ENCODE measurements at regions not wholly inside any gene's neighbourhood (a gene's known extent, or its start where the extent isn't known, plus 50 kb on each side); places are given as distances from the start of the nearest gene placed in this dataset.

DNA sequence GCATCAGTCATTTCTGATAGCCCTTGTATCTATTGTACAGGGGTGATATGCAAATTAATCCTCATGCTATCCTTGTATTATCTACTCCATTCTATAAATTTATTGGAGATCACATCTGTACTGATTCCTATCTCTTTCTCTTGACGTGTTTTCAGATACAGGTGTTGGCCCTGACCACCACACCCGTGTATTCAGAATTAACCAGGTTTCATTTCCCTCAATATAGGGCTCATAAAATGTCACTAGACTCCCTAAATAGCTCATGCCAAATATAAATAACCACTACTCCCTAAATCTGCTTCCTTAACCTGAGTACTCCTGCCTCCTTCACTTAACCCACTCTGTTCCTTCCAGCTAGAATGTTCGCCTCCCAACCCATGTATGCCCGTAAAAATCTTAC is 522.8 kb upstream of the KLF4 start:
- Histone ChIP-seq H2AFZ (no peak overlapping the region), H3K4me2 (no peak overlapping the region), H3K4me1 (ENCODE audit: insufficient read depth) (no peaks in the 10 kb centered on the region), H4K20me1 (replicated peaks; ENCODE audit: insufficient read depth) (no peaks in the 10 kb centered on the region), H3K4me3 (no peak overlapping the region), H3K79me2 (replicated peaks; ENCODE audit: insufficient read depth) (no peaks in the 10 kb centered on the region), H3K9me2 (ENCODE audit: insufficient read depth) (no peaks in the 10 kb centered on the region), H3K36me3 (ENCODE audit: insufficient read depth) (no peaks in the 10 kb centered on the region), H3K27me3 (ENCODE audit: insufficient read depth) (no peaks in the 10 kb centered on the region), H3K27ac (ENCODE audit: low read depth) (no peak overlapping the region), H3F3A (replicated peaks; ENCODE audit: low read depth) (no peaks in the 10 kb centered on the region)
- DNase-seq (ENCODE audit: low spot score) (no peak), ATAC-seq (no peak)
- Mint-ChIP-seq H3K36me3 (ENCODE audit: low read depth) (no peaks in the 10 kb centered on the region), H3K9me3 (no peaks in the 10 kb centered on the region), H3K27me3 (ENCODE audit: insufficient read depth, low read depth, poor library complexity) (no peaks in the 10 kb centered on the region), H3K27ac (no peak overlapping the region), H3K4me3 (no peak overlapping the region), H3K4me1 (peaks cover 7% of the 10 kb centered on the region; the same call in 2 of the 3 replicates)
- TF ChIP-seq JUNB (IDR thresholded peaks at IDR 0.05; ENCODE audit: unreplicated experiment) (no peak), CREB1 (CRISPR knock-in tag; IDR thresholded peaks at IDR 0.05; ENCODE audit: low read depth) (no peak), ZNF331 (CRISPR knock-in tag; IDR thresholded peaks at IDR 0.05; ENCODE audit: low read depth) (no peak), EZH2 (IDR thresholded peaks at IDR 0.05; ENCODE audit: low read depth, unreplicated experiment) (no peak), ZNF114 (CRISPR knock-in tag; IDR thresholded peaks at IDR 0.05) (no peak), EZH2phosphoT487 (IDR thresholded peaks at IDR 0.05; ENCODE audit: unreplicated experiment) (no peak), NANOG (IDR thresholded peaks at IDR 0.05; ENCODE audit: borderline replicate concordance) (no peak), STAT1 (IDR thresholded peaks at IDR 0.05; ENCODE audit: unreplicated experiment) (no peak)
- TF ChIP-seq, protein P1, sequence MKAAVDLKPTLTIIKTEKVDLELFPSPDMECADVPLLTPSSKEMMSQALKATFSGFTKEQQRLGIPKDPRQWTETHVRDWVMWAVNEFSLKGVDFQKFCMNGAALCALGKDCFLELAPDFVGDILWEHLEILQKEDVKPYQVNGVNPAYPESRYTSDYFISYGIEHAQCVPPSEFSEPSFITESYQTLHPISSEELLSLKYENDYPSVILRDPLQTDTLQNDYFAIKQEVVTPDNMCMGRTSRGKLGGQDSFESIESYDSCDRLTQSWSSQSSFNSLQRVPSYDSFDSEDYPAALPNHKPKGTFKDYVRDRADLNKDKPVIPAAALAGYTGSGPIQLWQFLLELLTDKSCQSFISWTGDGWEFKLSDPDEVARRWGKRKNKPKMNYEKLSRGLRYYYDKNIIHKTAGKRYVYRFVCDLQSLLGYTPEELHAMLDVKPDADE (IDR thresholded peaks at IDR 0.05), result no peak
- TF ChIP-seq, protein P2, sequence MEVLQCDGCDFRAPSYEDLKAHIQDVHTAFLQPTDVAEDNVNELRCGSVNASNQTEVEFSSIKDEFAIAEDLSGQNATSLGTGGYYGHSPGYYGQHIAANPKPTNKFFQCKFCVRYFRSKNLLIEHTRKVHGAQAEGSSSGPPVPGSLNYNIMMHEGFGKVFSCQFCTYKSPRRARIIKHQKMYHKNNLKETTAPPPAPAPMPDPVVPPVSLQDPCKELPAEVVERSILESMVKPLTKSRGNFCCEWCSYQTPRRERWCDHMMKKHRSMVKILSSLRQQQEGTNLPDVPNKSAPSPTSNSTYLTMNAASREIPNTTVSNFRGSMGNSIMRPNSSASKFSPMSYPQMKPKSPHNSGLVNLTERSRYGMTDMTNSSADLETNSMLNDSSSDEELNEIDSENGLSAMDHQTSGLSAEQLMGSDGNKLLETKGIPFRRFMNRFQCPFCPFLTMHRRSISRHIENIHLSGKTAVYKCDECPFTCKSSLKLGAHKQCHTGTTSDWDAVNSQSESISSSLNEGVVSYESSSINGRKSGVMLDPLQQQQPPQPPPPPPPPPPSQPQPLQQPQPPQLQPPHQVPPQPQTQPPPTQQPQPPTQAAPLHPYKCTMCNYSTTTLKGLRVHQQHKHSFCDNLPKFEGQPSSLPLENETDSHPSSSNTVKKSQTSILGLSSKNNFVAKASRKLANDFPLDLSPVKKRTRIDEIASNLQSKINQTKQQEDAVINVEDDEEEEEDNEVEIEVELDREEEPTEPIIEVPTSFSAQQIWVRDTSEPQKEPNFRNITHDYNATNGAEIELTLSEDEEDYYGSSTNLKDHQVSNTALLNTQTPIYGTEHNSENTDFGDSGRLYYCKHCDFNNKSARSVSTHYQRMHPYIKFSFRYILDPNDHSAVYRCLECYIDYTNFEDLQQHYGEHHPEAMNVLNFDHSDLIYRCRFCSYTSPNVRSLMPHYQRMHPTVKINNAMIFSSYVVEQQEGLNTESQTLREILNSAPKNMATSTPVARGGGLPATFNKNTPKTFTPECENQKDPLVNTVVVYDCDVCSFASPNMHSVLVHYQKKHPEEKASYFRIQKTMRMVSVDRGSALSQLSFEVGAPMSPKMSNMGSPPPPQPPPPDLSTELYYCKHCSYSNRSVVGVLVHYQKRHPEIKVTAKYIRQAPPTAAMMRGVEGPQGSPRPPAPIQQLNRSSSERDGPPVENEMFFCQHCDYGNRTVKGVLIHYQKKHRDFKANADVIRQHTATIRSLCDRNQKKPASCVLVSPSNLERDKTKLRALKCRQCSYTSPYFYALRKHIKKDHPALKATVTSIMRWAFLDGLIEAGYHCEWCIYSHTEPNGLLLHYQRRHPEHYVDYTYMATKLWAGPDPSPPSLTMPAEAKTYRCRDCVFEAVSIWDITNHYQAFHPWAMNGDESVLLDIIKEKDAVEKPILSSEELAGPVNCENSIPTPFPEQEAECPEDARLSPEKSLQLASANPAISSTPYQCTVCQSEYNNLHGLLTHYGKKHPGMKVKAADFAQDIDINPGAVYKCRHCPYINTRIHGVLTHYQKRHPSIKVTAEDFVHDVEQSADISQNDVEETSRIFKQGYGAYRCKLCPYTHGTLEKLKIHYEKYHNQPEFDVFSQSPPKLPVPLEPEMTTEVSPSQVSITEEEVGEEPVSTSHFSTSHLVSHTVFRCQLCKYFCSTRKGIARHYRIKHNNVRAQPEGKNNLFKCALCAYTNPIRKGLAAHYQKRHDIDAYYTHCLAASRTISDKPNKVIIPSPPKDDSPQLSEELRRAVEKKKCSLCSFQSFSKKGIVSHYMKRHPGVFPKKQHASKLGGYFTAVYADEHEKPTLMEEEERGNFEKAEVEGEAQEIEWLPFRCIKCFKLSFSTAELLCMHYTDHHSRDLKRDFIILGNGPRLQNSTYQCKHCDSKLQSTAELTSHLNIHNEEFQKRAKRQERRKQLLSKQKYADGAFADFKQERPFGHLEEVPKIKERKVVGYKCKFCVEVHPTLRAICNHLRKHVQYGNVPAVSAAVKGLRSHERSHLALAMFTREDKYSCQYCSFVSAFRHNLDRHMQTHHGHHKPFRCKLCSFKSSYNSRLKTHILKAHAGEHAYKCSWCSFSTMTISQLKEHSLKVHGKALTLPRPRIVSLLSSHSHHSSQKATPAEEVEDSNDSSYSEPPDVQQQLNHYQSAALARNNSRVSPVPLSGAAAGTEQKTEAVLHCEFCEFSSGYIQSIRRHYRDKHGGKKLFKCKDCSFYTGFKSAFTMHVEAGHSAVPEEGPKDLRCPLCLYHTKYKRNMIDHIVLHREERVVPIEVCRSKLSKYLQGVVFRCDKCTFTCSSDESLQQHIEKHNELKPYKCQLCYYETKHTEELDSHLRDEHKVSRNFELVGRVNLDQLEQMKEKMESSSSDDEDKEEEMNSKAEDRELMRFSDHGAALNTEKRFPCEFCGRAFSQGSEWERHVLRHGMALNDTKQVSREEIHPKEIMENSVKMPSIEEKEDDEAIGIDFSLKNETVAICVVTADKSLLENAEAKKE (CRISPR knock-in tag; IDR thresholded peaks at IDR 0.05), result no peak
- TF ChIP-seq, protein P3, sequence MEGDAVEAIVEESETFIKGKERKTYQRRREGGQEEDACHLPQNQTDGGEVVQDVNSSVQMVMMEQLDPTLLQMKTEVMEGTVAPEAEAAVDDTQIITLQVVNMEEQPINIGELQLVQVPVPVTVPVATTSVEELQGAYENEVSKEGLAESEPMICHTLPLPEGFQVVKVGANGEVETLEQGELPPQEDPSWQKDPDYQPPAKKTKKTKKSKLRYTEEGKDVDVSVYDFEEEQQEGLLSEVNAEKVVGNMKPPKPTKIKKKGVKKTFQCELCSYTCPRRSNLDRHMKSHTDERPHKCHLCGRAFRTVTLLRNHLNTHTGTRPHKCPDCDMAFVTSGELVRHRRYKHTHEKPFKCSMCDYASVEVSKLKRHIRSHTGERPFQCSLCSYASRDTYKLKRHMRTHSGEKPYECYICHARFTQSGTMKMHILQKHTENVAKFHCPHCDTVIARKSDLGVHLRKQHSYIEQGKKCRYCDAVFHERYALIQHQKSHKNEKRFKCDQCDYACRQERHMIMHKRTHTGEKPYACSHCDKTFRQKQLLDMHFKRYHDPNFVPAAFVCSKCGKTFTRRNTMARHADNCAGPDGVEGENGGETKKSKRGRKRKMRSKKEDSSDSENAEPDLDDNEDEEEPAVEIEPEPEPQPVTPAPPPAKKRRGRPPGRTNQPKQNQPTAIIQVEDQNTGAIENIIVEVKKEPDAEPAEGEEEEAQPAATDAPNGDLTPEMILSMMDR (conservative IDR thresholded peaks at IDR 0.05; ENCODE audit: low read depth in 2 of 2), result no peak
- TF ChIP-seq, protein P4, sequence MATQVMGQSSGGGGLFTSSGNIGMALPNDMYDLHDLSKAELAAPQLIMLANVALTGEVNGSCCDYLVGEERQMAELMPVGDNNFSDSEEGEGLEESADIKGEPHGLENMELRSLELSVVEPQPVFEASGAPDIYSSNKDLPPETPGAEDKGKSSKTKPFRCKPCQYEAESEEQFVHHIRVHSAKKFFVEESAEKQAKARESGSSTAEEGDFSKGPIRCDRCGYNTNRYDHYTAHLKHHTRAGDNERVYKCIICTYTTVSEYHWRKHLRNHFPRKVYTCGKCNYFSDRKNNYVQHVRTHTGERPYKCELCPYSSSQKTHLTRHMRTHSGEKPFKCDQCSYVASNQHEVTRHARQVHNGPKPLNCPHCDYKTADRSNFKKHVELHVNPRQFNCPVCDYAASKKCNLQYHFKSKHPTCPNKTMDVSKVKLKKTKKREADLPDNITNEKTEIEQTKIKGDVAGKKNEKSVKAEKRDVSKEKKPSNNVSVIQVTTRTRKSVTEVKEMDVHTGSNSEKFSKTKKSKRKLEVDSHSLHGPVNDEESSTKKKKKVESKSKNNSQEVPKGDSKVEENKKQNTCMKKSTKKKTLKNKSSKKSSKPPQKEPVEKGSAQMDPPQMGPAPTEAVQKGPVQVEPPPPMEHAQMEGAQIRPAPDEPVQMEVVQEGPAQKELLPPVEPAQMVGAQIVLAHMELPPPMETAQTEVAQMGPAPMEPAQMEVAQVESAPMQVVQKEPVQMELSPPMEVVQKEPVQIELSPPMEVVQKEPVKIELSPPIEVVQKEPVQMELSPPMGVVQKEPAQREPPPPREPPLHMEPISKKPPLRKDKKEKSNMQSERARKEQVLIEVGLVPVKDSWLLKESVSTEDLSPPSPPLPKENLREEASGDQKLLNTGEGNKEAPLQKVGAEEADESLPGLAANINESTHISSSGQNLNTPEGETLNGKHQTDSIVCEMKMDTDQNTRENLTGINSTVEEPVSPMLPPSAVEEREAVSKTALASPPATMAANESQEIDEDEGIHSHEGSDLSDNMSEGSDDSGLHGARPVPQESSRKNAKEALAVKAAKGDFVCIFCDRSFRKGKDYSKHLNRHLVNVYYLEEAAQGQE (IDR thresholded peaks at IDR 0.05; ENCODE audit: unreplicated experiment), result no peak

Measured in GM23338 (cell line).